ENCODE measurements at regions not wholly inside any gene's neighbourhood (a gene's known extent, or its start where the extent isn't known, plus 50 kb on each side); places are given as distances from the start of the nearest gene placed in this dataset.

GRCh38 chr3:178083906-178084866 lies 452.1 kb upstream of the KCNMB2 start:
- no peak overlapping the region for H3K4me3 ChIP-seq (ENCODE audit: low read length, poor library complexity, severe bottlenecking)
- H3K9me2 ChIP-seq (replicated peaks; ENCODE audit: low read depth, low read length): no peaks in the 10 kb centered on the region
- TF ChIP-seq EZH2phosphoT487 (IDR thresholded peaks at IDR 0.05; ENCODE audit: borderline replicate concordance) (no peak), CTCF (conservative IDR thresholded peaks at IDR 0.05; ENCODE audit: low read length) (peak; percentile 86)
- H3K27me3 ChIP-seq (ENCODE audit: insufficient read depth, low read length, poor library complexity, severe bottlenecking): no peaks in the 10 kb centered on the region
- H3K9ac ChIP-seq (ENCODE audit: low read depth, low read length, poor library complexity, severe bottlenecking): no peak overlapping the region
- no peaks in the 10 kb centered on the region for H3F3A ChIP-seq (ENCODE audit: low read depth)
- H4K20me1 ChIP-seq (ENCODE audit: insufficient read depth, low read length, poor library complexity, severe bottlenecking): no peaks in the 10 kb centered on the region
- H3K36me3 ChIP-seq (ENCODE audit: insufficient read depth, low read length): no peaks in the 10 kb centered on the region
- no peak overlapping the region for H2AFZ ChIP-seq (ENCODE audit: low read length)
- peaks cover 47% of the 10 kb centered on the region for H3K4me1 ChIP-seq (ENCODE audit: insufficient read depth, low read length, poor library complexity, severe bottlenecking)
- H3K79me2 ChIP-seq (ENCODE audit: insufficient read depth, low read length): no peaks in the 10 kb centered on the region
- peak overlapping the region; percentile 39 for H3K4me2 ChIP-seq (ENCODE audit: low read depth, low read length, poor library complexity, severe bottlenecking)
- H3K9me3 ChIP-seq (ENCODE audit: insufficient read depth, low read depth, low read length): no peaks in the 10 kb centered on the region

- peaks cover 37% of the 10 kb centered on the region for H3K4me1 ChIP-seq (ENCODE audit: insufficient read depth, low read length, poor library complexity, severe bottlenecking)
- TF ChIP-seq CTCF (conservative IDR thresholded peaks at IDR 0.05; ENCODE audit: low read length): no peak
- no peak for TF ChIP-seq EZH2phosphoT487 (IDR thresholded peaks at IDR 0.05; ENCODE audit: borderline replicate concordance)
- H3F3A ChIP-seq (ENCODE audit: low read depth): no peaks in the 10 kb centered on the region
- H3K9me3 ChIP-seq (ENCODE audit: insufficient read depth, low read depth, low read length): no peaks in the 10 kb centered on the region
- H3K9me2 ChIP-seq (replicated peaks; ENCODE audit: low read depth, low read length): no peaks in the 10 kb centered on the region
- peak overlapping the region; percentile 39 for H3K4me2 ChIP-seq (ENCODE audit: low read depth, low read length, poor library complexity, severe bottlenecking)
- H2AFZ ChIP-seq (ENCODE audit: low read length): no peak overlapping the region
- H4K20me1 ChIP-seq (ENCODE audit: insufficient read depth, low read length, poor library complexity, severe bottlenecking): no peaks in the 10 kb centered on the region
- no peaks in the 10 kb centered on the region for H3K36me3 ChIP-seq (ENCODE audit: insufficient read depth, low read length)
- no peaks in the 10 kb centered on the region for H3K79me2 ChIP-seq (ENCODE audit: insufficient read depth, low read length)
- H3K4me3 ChIP-seq (ENCODE audit: low read length, poor library complexity, severe bottlenecking): no peak overlapping the region
- no peaks in the 10 kb centered on the region for H3K27me3 ChIP-seq (ENCODE audit: insufficient read depth, low read length, poor library complexity, severe bottlenecking)
- H3K9ac ChIP-seq (ENCODE audit: low read depth, low read length, poor library complexity, severe bottlenecking): no peak overlapping the region
Measured at GRCh38 chr3:178084938-178085816, 451.1 kb upstream of the KCNMB2 start.

GRCh38 chr3:178085817-178086123 lies 450.5 kb upstream of the KCNMB2 start:
- Histone ChIP-seq H3K4me1 (ENCODE audit: insufficient read depth, low read length, poor library complexity, severe bottlenecking) (peaks cover 32% of the 10 kb centered on the region), H3K79me2 (ENCODE audit: insufficient read depth, low read length) (no peaks in the 10 kb centered on the region), H3K27me3 (ENCODE audit: insufficient read depth, low read length, poor library complexity, severe bottlenecking) (no peaks in the 10 kb centered on the region), H3K9ac (ENCODE audit: low read depth, low read length, poor library complexity, severe bottlenecking) (no peak overlapping the region), H3K36me3 (ENCODE audit: insufficient read depth, low read length) (no peaks in the 10 kb centered on the region), H2AFZ (ENCODE audit: low read length) (no peak overlapping the region), H3K9me3 (ENCODE audit: insufficient read depth, low read depth, low read length) (no peaks in the 10 kb centered on the region), H3F3A (ENCODE audit: low read depth) (no peaks in the 10 kb centered on the region), H3K4me2 (ENCODE audit: low read depth, low read length, poor library complexity, severe bottlenecking) (no peak overlapping the region), H3K9me2 (replicated peaks; ENCODE audit: low read depth, low read length) (no peaks in the 10 kb centered on the region), H4K20me1 (ENCODE audit: insufficient read depth, low read length, poor library complexity, severe bottlenecking) (no peaks in the 10 kb centered on the region), H3K4me3 (ENCODE audit: low read length, poor library complexity, severe bottlenecking) (no peak overlapping the region)
- no peak for TF ChIP-seq EZH2phosphoT487 (IDR thresholded peaks at IDR 0.05; ENCODE audit: borderline replicate concordance)
- no peak for TF ChIP-seq CTCF (conservative IDR thresholded peaks at IDR 0.05; ENCODE audit: low read length)

Data from Loucy (cell line).